OCI-LY3 (cell line): ENCODE measurements at regions not wholly inside any gene's neighbourhood (a gene's known extent, or its start where the extent isn't known, plus 50 kb on each side); places are given as distances from the start of the nearest gene placed in this dataset.

ENCODE experiments used
- H2AFZ ChIP-seq: fragments of 200-600, 300-600 bp; shearing (Covaris generic); 2 replicates; pipeline ENCODE4 v1.6.0; 2014; ENCODE audit warnings: antibody characterized with exemption, low read depth, low read length
- H3K27ac ChIP-seq: fragments of 200-600, 300-600 bp; sonication (generic); 2 replicates; pipeline ENCODE4 v1.5.1; 2014; ENCODE audit warnings: mild to moderate bottlenecking, low read length, moderate library complexity, mixed read lengths
- H3K27me3 ChIP-seq: fragments of 200-600, 300-600 bp; sonication (generic); 2 replicates; pipeline ENCODE4 v1.6.1; 2014; ENCODE audit warnings: low read depth, low read length, mixed read lengths
- H3K36me3 ChIP-seq: fragments of 200-600, 300-600 bp; sonication (generic); replicated peaks from 2 replicates; pipeline ENCODE3; 2014; ENCODE audit warnings: low read depth, low read length, mixed read lengths
- H3K4me1 ChIP-seq: fragments of 300-600, 200-600 bp; sonication (generic); 2 replicates; pipeline ENCODE4 v1.6.1; 2014; ENCODE audit warnings: low read length, mixed read lengths
- H3K4me2 ChIP-seq: fragments of 200-600, 300-600 bp; sonication (generic); 2 replicates; pipeline ENCODE4 v1.6.1; 2014; ENCODE audit warnings: low read length, mixed read lengths
- H3K4me3 ChIP-seq: fragments of 300-600, 200-600 bp; sonication (generic); 2 replicates; pipeline ENCODE4 v1.5.1; 2014; ENCODE audit warnings: antibody characterized with exemption, mild to moderate bottlenecking, low read length, moderate library complexity
- H3K79me2 ChIP-seq: fragments of 300-600, 200-600 bp; shearing (Covaris generic); 2 replicates; pipeline ENCODE4 v1.6.1; 2014; ENCODE audit warnings: mild to moderate bottlenecking, low read length, mixed read lengths
- H3K9ac ChIP-seq: fragments of 300-600, 200-600 bp; shearing (Covaris generic); 2 replicates; pipeline ENCODE4 v1.6.0; 2014; ENCODE audit warnings: mild to moderate bottlenecking, low read length, moderate library complexity
- H3K9me3 ChIP-seq: fragments of 200-600, 300-600 bp; shearing (Covaris generic); 2 replicates; pipeline ENCODE4 v1.6.1; 2014; ENCODE audit warnings: low read length, mixed read lengths; ENCODE audit not compliant: insufficient read depth
- H4K20me1 ChIP-seq: fragments of 200-600, 300-600 bp; sonication (generic); 2 replicates; pipeline ENCODE4 v1.6.1; 2016; ENCODE audit warnings: low read length, mixed read lengths; ENCODE audit not compliant: insufficient read depth
- EZH2phosphoT487 ChIP-seq: fragments of 200-600 bp; shearing (Covaris generic); IDR thresholded peaks from 2 replicates; pipeline ENCODE4 v1.6.1; 2018; ENCODE audit warnings: antibody characterized with exemption, mixed run types, low read depth
- TF ChIP-seq, protein P1 (sequence below): fragments of 200-600, 300-600 bp; sonication (generic); IDR thresholded peaks from 2 replicates; pipeline ENCODE4 v1.5.1; 2014; ENCODE audit warnings: antibody characterized with exemption, low read length, low read depth

DNA sequence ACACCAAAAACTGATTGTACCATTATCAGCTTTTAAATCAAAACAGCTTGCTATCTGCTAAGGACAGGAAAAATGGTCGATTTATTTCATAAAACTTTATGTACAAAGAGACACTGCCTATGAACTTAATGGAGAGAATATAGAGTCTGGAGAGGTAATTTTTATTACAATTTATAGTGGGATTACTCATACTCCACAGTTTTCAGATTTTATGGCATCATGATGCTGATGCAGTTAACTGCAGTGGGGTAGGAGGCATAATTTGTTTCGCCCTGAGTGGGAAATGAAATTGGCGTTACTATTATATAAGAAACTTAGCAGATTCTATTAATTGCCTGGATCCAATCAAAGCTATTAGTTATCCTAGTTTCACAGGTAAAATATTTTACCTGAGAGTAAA is 301.4 kb downstream of the KLF12 start:
- Histone ChIP-seq H3K27ac (no peak overlapping the region), H3K4me1 (peaks cover 26% of the 10 kb centered on the region), H4K20me1 (no peaks in the 10 kb centered on the region), H3K4me3 (no peak overlapping the region), H3K9ac (no peak overlapping the region), H3K4me2 (no peak overlapping the region), H2AFZ (no peak overlapping the region), H3K27me3 (no peaks in the 10 kb centered on the region), H3K79me2 (no peaks in the 10 kb centered on the region; the same call in 1 of the 2 replicates), H3K9me3 (no peaks in the 10 kb centered on the region), H3K36me3 (no peaks in the 10 kb centered on the region)
- TF ChIP-seq, protein P1, sequence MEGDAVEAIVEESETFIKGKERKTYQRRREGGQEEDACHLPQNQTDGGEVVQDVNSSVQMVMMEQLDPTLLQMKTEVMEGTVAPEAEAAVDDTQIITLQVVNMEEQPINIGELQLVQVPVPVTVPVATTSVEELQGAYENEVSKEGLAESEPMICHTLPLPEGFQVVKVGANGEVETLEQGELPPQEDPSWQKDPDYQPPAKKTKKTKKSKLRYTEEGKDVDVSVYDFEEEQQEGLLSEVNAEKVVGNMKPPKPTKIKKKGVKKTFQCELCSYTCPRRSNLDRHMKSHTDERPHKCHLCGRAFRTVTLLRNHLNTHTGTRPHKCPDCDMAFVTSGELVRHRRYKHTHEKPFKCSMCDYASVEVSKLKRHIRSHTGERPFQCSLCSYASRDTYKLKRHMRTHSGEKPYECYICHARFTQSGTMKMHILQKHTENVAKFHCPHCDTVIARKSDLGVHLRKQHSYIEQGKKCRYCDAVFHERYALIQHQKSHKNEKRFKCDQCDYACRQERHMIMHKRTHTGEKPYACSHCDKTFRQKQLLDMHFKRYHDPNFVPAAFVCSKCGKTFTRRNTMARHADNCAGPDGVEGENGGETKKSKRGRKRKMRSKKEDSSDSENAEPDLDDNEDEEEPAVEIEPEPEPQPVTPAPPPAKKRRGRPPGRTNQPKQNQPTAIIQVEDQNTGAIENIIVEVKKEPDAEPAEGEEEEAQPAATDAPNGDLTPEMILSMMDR = no peak
- no peak for TF ChIP-seq EZH2phosphoT487

DNA sequence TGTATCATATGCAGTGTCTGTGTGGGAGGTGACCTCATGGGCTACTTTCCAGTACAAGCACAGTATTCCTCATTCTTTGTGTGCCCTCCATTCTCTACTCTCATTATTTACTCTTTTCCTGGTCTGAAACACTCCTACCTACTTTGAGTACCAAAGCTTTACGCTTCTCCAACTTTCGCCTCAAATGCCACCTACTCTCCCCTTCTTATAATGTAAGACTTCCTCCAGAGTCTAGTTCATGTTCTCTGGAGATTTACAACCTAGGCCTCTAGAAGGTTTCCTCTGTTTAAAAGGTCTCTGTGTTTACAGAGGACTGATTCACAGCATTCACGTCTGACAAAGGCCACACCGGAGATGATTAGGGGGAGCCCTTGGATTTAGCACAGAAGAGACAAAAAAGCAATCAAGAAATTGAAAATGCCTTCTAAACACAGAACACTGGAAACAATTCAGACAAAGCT is 302.0 kb downstream of the KLF12 start:
- no peaks in the 10 kb centered on the region for H4K20me1 ChIP-seq
- no peaks in the 10 kb centered on the region for H3K27me3 ChIP-seq
- no peak overlapping the region for H3K27ac ChIP-seq
- no peaks in the 10 kb centered on the region; the same call in 1 of the 2 replicates for H3K79me2 ChIP-seq
- no peak overlapping the region for H3K4me3 ChIP-seq
- H3K4me2 ChIP-seq = no peak overlapping the region
- no peaks in the 10 kb centered on the region for H3K9me3 ChIP-seq
- peaks cover 25% of the 10 kb centered on the region for H3K4me1 ChIP-seq
- H3K36me3 ChIP-seq = no peaks in the 10 kb centered on the region
- H3K9ac ChIP-seq = no peak overlapping the region
- no peak for TF ChIP-seq EZH2phosphoT487
- TF ChIP-seq, protein P1 = no peak
- H2AFZ ChIP-seq = no peak overlapping the region

DNA sequence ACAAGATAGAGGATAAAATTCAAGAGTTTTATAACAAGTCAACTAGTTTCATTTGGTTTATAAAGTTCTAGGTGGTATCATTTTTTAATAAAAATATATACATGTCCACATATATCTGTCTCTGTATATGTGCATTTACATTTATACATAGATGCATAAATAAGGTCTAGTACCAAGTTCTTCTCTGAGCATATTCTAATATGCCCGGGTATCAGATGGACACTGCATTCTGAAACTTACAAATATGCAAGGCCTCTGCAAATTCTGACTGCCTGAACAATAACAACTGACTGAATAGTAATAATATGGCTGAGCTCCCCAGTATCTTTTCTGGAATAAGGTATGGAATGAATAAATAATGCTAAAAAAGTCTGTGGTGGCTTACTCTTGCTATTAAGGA is 304.8 kb downstream of the KLF12 start:
- H3K4me3 ChIP-seq = no peak overlapping the region
- H3K79me2 ChIP-seq = no peaks in the 10 kb centered on the region
- no peaks in the 10 kb centered on the region for H3K36me3 ChIP-seq
- H3K4me1 ChIP-seq = no peaks in the 10 kb centered on the region
- no peak for TF ChIP-seq EZH2phosphoT487
- TF ChIP-seq, protein P1 = no peak
- no peaks in the 10 kb centered on the region for H3K9me3 ChIP-seq
- no peak overlapping the region for H3K4me2 ChIP-seq
- no peaks in the 10 kb centered on the region for H4K20me1 ChIP-seq
- H3K27ac ChIP-seq = no peak overlapping the region
- no peak overlapping the region for H2AFZ ChIP-seq
- no peak overlapping the region for H3K9ac ChIP-seq
- no peaks in the 10 kb centered on the region for H3K27me3 ChIP-seq

DNA sequence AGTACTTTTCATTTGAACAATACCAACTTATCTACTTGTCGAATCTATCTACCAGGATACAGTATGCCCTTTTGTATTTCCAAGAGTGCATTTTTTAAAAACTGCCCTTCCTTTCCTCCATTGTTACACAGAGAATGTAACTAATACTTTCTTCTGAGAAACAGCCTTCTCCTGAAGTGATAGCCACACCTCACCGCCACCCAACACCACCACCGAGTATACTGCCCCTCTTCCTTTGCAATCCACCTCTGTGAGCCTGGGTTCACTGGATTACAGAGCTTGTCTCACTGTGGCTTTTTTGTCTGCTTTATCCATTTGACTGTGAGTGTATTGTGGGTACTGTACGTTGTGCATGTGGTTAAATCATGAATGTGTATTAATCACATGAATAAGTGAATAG is 305.4 kb downstream of the KLF12 start:
- no peaks in the 10 kb centered on the region for H4K20me1 ChIP-seq
- H3K4me3 ChIP-seq = no peak overlapping the region
- no peak overlapping the region for H3K4me2 ChIP-seq
- no peaks in the 10 kb centered on the region for H3K4me1 ChIP-seq
- TF ChIP-seq, protein P1 = no peak
- TF ChIP-seq EZH2phosphoT487 = no peak
- H3K36me3 ChIP-seq = no peaks in the 10 kb centered on the region
- H3K79me2 ChIP-seq = no peaks in the 10 kb centered on the region
- H3K9me3 ChIP-seq = no peaks in the 10 kb centered on the region
- H3K9ac ChIP-seq = no peak overlapping the region
- H2AFZ ChIP-seq = no peak overlapping the region
- H3K27ac ChIP-seq = no peak overlapping the region
- H3K27me3 ChIP-seq = no peaks in the 10 kb centered on the region
